ENCODE measurements at regions not wholly inside any gene's neighbourhood (a gene's known extent, or its start where the extent isn't known, plus 50 kb on each side); places are given as distances from the start of the nearest gene placed in this dataset.
A peak's percentile ranks its signal among the peaks of the same experiment; 100 is the strongest.

GRCh38 chr9:7408845-7409244 is 390.7 kb downstream of the DMAC1 start:
- no peak for FAIRE-seq
- no peak for DNase-seq (ENCODE audit: extremely low spot score, insufficient read length, low read depth)

GRCh38 chr9:7407246-7407645 is 392.3 kb downstream of the DMAC1 start:
- no peak for FAIRE-seq
- no peak for DNase-seq (ENCODE audit: extremely low spot score, insufficient read length, low read depth)

GRCh38 chr9:7405924-7406604 is 393.5 kb downstream of the DMAC1 start:
- peak; percentile 56 for FAIRE-seq
- DNase-seq (ENCODE audit: extremely low spot score, insufficient read length, low read depth), result no peak

GRCh38 chr9:7403839-7404487 is 395.6 kb downstream of the DMAC1 start:
- FAIRE-seq (no peak), DNase-seq (ENCODE audit: extremely low spot score, insufficient read length, low read depth) (no peak)

GRCh38 chr9:7403028-7403389 is 396.6 kb downstream of the DMAC1 start:
- DNase-seq (ENCODE audit: extremely low spot score, insufficient read length, low read depth) (no peak), FAIRE-seq (no peak)

GRCh38 chr9:7402334-7403027 is 397.1 kb downstream of the DMAC1 start:
- DNase-seq (ENCODE audit: extremely low spot score, insufficient read length, low read depth) (no peak), FAIRE-seq (no peak)

GRCh38 chr9:7401116-7401515 is 398.5 kb downstream of the DMAC1 start:
- DNase-seq (ENCODE audit: extremely low spot score, insufficient read length, low read depth), result no peak
- FAIRE-seq, result no peak

- FAIRE-seq (no peak), DNase-seq (ENCODE audit: extremely low spot score, insufficient read length, low read depth) (no peak)
Measured at GRCh38 chr9:7394002-7394774, 405.4 kb downstream of the DMAC1 start.

- no peak for DNase-seq (ENCODE audit: extremely low spot score, insufficient read length, low read depth)
- FAIRE-seq, result no peak
Measured at GRCh38 chr9:7392148-7392547, 407.4 kb downstream of the DMAC1 start.

GRCh38 chr9:7388755-7389154 is 410.8 kb downstream of the DMAC1 start:
- FAIRE-seq (no peak), DNase-seq (ENCODE audit: extremely low spot score, insufficient read length, low read depth) (no peak)

- DNase-seq (ENCODE audit: extremely low spot score, insufficient read length, low read depth) (no peak), FAIRE-seq (no peak)
Measured at GRCh38 chr9:7387840-7388239, 411.7 kb downstream of the DMAC1 start.

GRCh38 chr9:7382304-7382703 is 417.3 kb downstream of the DMAC1 start:
- DNase-seq (ENCODE audit: extremely low spot score, insufficient read length, low read depth) (no peak), FAIRE-seq (no peak)

GRCh38 chr9:7377489-7377888 is 422.1 kb downstream of the DMAC1 start:
- no peak for FAIRE-seq

GRCh38 chr9:7376833-7377232 is 422.7 kb downstream of the DMAC1 start:
- DNase-seq (ENCODE audit: extremely low spot score, insufficient read length, low read depth), result no peak
- FAIRE-seq, result no peak

More at GRCh38 chr9:7377489-7377888, 422.1 kb downstream of the DMAC1 start:
- no peak for DNase-seq (ENCODE audit: extremely low spot score, insufficient read length, low read depth)

- DNase-seq (ENCODE audit: extremely low spot score, insufficient read length, low read depth), result no peak
- FAIRE-seq, result no peak
Measured at GRCh38 chr9:7376213-7376612, 423.4 kb downstream of the DMAC1 start.

- no peak for FAIRE-seq
- DNase-seq (ENCODE audit: extremely low spot score, insufficient read length, low read depth), result no peak
Measured at GRCh38 chr9:7375013-7375511, 424.5 kb downstream of the DMAC1 start.

- no peak for DNase-seq (ENCODE audit: extremely low spot score, insufficient read length, low read depth)
- FAIRE-seq, result no peak
Measured at GRCh38 chr9:7370988-7371387, 428.6 kb downstream of the DMAC1 start.

- DNase-seq (ENCODE audit: extremely low spot score, insufficient read length, low read depth) (no peak), FAIRE-seq (no peak)
Measured at GRCh38 chr9:7370381-7370780, 429.2 kb downstream of the DMAC1 start.

- no peak for DNase-seq (ENCODE audit: extremely low spot score, insufficient read length, low read depth)
- FAIRE-seq, result no peak
Measured at GRCh38 chr9:7369384-7369821, 430.2 kb downstream of the DMAC1 start.
